GM12864 (cell line): ENCODE measurements at regions not wholly inside any gene's neighbourhood (a gene's known extent, or its start where the extent isn't known, plus 50 kb on each side); places are given as distances from the start of the nearest gene placed in this dataset.

Experiments used
- DNase-seq: peaks from one replicate; pipeline ENCODE4 v3.0.0-alpha.2; 2011; ENCODE audit warnings: low read depth
- H3K4me3 ChIP-seq: 2 replicates; pipeline ENCODE4 v1.5.1; 2011; ENCODE audit warnings: mild to moderate bottlenecking, low read depth, low read length, control low read depth
- TF ChIP-seq, protein P1 (sequence below): IDR thresholded peaks from 2 replicates; pipeline ENCODE4 v1.5.1; 2011; ENCODE audit warnings: low read depth, mild to moderate bottlenecking, moderate library complexity, low read length, control low read depth, inconsistent platforms; ENCODE audit errors: missing control alignments

DNA sequence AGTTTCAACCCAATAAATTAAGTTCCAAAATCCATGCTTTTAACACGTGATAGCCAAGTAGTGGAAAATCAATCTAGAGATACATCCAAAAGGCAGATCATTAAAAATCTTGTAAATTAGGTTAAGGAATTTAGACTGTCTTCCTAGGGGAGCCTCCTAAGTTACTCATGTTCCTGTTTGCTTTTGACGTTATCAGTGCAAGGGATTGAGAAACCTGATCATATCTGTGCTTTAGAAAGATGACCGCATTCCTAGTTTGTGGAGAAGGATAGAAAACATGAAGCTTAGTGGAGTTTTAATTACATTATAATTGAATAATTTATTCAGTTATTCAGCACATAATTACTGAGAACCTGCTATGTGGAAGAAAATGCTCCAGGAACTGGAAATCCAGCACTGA lies 251.0 kb upstream of the ARGLU1 start:
- TF ChIP-seq, protein P1, sequence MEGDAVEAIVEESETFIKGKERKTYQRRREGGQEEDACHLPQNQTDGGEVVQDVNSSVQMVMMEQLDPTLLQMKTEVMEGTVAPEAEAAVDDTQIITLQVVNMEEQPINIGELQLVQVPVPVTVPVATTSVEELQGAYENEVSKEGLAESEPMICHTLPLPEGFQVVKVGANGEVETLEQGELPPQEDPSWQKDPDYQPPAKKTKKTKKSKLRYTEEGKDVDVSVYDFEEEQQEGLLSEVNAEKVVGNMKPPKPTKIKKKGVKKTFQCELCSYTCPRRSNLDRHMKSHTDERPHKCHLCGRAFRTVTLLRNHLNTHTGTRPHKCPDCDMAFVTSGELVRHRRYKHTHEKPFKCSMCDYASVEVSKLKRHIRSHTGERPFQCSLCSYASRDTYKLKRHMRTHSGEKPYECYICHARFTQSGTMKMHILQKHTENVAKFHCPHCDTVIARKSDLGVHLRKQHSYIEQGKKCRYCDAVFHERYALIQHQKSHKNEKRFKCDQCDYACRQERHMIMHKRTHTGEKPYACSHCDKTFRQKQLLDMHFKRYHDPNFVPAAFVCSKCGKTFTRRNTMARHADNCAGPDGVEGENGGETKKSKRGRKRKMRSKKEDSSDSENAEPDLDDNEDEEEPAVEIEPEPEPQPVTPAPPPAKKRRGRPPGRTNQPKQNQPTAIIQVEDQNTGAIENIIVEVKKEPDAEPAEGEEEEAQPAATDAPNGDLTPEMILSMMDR, result no peak
- no peak for DNase-seq
- no peak overlapping the region for H3K4me3 ChIP-seq

DNA sequence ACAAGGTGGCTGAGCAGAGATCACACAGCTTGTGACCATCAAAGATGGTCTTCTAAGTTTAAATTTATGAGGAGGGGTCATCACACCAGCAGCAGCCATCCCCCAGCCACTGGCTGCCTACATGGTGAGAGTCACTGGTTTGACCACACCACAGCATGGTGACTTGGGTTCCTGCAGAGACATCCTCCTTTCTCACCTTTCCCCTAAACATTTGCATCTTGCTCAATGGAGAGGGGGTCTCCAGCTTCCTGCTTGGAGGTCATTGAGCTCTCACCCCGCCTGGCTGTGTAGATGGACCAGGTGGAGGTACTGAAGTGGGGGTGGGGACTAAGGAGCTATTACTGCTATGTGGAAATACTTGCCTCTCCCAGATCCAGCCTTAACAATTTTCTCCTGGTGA lies 247.6 kb upstream of the ARGLU1 start:
- no peak for DNase-seq
- H3K4me3 ChIP-seq, result no peak overlapping the region
- TF ChIP-seq, protein P1, result no peak

DNA sequence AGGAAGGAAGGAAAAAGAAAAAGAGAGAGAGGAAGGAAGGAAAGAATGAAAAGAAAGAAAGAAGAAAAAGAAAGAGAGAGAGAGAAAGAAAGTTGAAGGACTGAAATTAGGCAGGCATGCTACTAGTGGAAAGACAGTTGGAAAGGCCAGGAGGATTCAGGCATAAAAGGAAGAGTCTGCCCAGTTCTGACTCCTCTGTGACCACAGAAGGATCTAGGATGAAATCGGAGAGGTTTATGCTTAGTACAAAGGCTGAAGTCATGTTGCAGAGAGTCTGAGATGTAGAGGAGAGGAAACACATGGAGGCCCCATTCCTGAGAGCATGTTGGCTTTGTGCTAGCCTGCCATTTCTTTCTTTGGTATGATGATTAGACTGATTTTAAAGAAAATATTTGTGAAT lies 246.5 kb upstream of the ARGLU1 start:
- no peak overlapping the region for H3K4me3 ChIP-seq
- no peak for DNase-seq
- TF ChIP-seq, protein P1, result no peak

DNA sequence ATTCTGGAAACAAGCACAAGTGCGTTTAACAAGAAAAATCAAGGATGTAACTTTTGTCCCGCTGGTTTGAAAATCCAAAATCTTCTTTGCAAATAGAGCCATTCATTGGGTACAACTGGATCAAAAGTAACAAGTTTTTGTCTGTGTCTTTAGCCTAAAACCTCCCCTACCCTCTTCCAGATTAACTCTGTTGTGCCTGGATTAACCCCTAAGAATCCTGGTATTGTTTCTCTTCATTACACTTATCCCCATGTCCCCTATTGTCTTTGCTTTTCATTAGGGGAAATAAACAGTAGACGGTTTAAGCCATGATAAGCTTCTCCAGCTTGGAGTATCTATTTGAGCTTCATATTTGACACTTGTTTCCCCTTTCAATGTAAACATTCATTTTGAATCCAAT lies 242.1 kb upstream of the ARGLU1 start:
- DNase-seq, result no peak
- TF ChIP-seq, protein P1, result no peak
- no peak overlapping the region for H3K4me3 ChIP-seq

DNA sequence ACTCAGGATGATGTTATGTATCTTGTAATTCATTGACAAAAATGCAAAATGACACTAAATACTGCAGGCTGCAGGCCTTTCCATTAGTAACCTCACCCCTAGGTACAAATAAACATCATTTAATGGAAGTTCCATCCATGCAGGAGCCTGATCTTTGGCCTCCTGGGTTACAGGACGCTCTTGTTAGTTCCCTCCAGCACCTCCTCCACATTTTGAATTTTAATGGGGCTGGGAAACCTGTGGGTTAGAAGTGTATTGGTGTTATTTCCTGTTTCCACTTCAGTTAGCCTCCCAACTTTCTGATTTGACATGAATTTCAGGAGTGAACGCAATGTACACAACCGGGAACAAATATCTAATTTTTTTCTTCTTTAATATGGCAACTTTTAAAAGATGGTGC lies 237.1 kb upstream of the ARGLU1 start:
- TF ChIP-seq, protein P1, result no peak
- DNase-seq, result no peak
- H3K4me3 ChIP-seq, result no peak overlapping the region

DNA sequence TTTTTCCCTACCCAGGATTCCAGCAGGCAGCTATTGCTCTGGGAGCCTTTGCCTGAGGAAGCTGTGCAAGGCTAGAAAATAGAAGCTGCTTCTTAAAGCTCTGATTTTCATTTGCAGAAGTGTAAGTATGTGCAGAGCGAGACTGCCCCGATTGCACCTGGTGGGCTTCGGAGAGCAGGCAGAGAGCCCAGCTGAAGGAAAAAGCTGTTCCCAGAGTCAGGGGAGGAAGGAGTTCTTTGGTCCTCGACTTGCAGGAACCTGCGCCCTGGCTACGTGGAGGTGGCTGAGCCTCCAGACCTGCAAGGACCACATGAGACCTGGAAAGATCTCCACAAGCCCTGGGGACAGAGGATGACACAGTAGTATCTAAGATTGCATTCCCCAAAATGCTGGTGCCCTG lies 235.0 kb upstream of the ARGLU1 start:
- H3K4me3 ChIP-seq, result no peak overlapping the region
- TF ChIP-seq, protein P1, result no peak
- DNase-seq, result no peak

DNA sequence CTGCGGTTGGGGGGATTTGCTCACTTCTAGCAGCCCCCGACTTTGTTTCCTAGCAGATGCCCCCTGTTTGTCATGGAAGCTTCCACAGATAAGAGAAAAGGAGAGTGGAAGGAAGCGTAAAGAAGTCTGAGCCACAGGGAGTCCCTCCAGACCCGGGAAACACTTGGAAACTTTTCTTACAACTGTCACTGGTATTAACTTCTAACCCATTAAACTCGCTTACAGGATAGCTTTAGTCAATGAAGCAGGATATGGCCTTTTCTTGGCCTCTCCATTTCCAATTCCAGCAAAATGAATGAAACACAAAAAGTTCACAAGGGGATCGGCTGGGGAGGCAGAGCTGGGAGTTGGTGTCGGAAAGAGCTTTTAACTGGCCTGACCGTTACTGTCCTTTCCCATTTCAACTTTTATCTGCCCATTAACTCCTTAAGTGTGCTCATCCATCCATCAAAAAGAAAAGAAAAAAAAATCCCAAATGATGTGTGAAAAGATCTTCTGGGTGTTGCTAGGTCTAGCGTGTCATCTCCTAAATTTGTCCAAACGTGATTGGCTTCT lies 231.9 kb upstream of the ARGLU1 start:
- TF ChIP-seq, protein P1, result no peak
- no peak overlapping the region for H3K4me3 ChIP-seq
- DNase-seq, result no peak
